GM12892 (cell line): ENCODE measurements at regions not wholly inside any gene's neighbourhood (a gene's known extent, or its start where the extent isn't known, plus 50 kb on each side); places are given as distances from the start of the nearest gene placed in this dataset.

ENCODE experiments used
- POLR2A ChIP-seq: IDR thresholded peaks from 2 replicates; pipeline ENCODE4 v1.6.1; 2011; ENCODE audit warnings: low read depth, low read length, control low read depth
- POLR2AphosphoS5 ChIP-seq: IDR thresholded peaks from 2 replicates; pipeline ENCODE4 v1.6.1; 2011; ENCODE audit warnings: low read depth, low read length, control low read depth

GRCh38 chr9:120184266-120184665 is 395.7 kb downstream of the CDK5RAP2 start:
- TF ChIP-seq POLR2AphosphoS5 (no peak), POLR2A (no peak)
